Right lung (tissue), 2 donors: ENCODE measurements at regions not wholly inside any gene's neighbourhood (a gene's known extent, or its start where the extent isn't known, plus 50 kb on each side); places are given as distances from the start of the nearest gene placed in this dataset.

Experiments
- DNase-seq, 2 donors: peaks; one replicate each; pipeline ENCODE4 v3.0.0-alpha.2; 2013

- DNase-seq: no peak
Observed at GRCh38 chr1:8203056-8203455, 114.9 kb upstream of the SLC45A1 start.

GRCh38 chr1:8202182-8202905 lies 115.6 kb upstream of the SLC45A1 start:
- peak; percentile 67 to 72 for DNase-seq

- DNase-seq: no peak
Observed at GRCh38 chr1:8201331-8201861, 116.5 kb upstream of the SLC45A1 start.

- no peak for DNase-seq
Observed at GRCh38 chr1:8200317-8201115, 117.4 kb upstream of the SLC45A1 start.

GRCh38 chr1:8198522-8198921 lies 119.4 kb upstream of the SLC45A1 start:
- no peak for DNase-seq

GRCh38 chr1:8197493-8198282 lies 120.2 kb upstream of the SLC45A1 start:
- DNase-seq: no peak

- no peak for DNase-seq
Observed at GRCh38 chr1:8194481-8195227, 123.3 kb upstream of the SLC45A1 start.

GRCh38 chr1:8193840-8194406 lies 124.0 kb upstream of the SLC45A1 start:
- DNase-seq: no peak

- DNase-seq: no peak
Observed at GRCh38 chr1:8191474-8191873, 126.4 kb upstream of the SLC45A1 start.

GRCh38 chr1:8189931-8190483 lies 127.9 kb upstream of the SLC45A1 start:
- no peak for DNase-seq

GRCh38 chr1:8185400-8185799 lies 132.5 kb upstream of the SLC45A1 start:
- DNase-seq: no peak

- no peak for DNase-seq
Observed at GRCh38 chr1:8184301-8184700, 133.6 kb upstream of the SLC45A1 start.

GRCh38 chr1:8182034-8182761 lies 135.7 kb upstream of the SLC45A1 start:
- no peak for DNase-seq

GRCh38 chr1:8179132-8179793 lies 138.7 kb upstream of the SLC45A1 start:
- no peak for DNase-seq

- DNase-seq: no peak
Observed at GRCh38 chr1:8176279-8176678, 141.6 kb upstream of the SLC45A1 start.

GRCh38 chr1:8174807-8175206 lies 143.1 kb upstream of the SLC45A1 start:
- DNase-seq: no peak

GRCh38 chr1:8171751-8172464 lies 145.8 kb upstream of the ERRFI1 start:
- no peak for DNase-seq

- no peak for DNase-seq
Observed at GRCh38 chr1:8170059-8170835, 144.1 kb upstream of the ERRFI1 start.
